C4-2B (cell line): ENCODE measurements at regions not wholly inside any gene's neighbourhood (a gene's known extent, or its start where the extent isn't known, plus 50 kb on each side); places are given as distances from the start of the nearest gene placed in this dataset.

Experiments
- H3K27ac ChIP-seq: fragments of 450-650 bp; 2 replicates; pipeline ENCODE4 v1.5.1; 2017
- ZFX ChIP-seq: fragments of 450-650 bp; IDR thresholded peaks from 2 replicates; pipeline ENCODE4 v1.6.1; 2017
- TF ChIP-seq, protein P1 (sequence below): fragments of 450-650 bp; conservative IDR thresholded peaks from 2 replicates; pipeline ENCODE4 v1.5.1; 2017; ENCODE audit warnings: mild to moderate bottlenecking

DNA sequence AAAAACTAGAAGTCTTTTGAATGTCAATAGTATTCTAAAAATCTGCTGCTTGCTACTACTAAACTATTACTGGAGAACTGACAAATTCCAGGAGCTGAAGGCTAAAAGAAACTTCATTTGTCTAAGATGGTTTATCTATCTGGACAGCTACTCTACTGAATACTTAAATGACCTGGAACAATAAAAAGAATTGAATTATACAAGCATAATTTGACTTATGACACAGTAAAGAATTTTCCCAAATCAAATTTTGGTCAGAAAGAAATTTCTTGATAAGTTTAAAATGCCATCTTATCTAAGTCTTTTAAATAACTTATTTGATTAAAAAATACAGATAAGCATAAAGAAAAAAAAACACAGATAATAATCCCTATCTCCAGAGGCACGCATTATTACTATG, 80.2 kb upstream of the ITGA4 start:
- no peak overlapping the region for H3K27ac ChIP-seq
- no peak for TF ChIP-seq ZFX
- TF ChIP-seq, protein P1, sequence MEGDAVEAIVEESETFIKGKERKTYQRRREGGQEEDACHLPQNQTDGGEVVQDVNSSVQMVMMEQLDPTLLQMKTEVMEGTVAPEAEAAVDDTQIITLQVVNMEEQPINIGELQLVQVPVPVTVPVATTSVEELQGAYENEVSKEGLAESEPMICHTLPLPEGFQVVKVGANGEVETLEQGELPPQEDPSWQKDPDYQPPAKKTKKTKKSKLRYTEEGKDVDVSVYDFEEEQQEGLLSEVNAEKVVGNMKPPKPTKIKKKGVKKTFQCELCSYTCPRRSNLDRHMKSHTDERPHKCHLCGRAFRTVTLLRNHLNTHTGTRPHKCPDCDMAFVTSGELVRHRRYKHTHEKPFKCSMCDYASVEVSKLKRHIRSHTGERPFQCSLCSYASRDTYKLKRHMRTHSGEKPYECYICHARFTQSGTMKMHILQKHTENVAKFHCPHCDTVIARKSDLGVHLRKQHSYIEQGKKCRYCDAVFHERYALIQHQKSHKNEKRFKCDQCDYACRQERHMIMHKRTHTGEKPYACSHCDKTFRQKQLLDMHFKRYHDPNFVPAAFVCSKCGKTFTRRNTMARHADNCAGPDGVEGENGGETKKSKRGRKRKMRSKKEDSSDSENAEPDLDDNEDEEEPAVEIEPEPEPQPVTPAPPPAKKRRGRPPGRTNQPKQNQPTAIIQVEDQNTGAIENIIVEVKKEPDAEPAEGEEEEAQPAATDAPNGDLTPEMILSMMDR: no peak

DNA sequence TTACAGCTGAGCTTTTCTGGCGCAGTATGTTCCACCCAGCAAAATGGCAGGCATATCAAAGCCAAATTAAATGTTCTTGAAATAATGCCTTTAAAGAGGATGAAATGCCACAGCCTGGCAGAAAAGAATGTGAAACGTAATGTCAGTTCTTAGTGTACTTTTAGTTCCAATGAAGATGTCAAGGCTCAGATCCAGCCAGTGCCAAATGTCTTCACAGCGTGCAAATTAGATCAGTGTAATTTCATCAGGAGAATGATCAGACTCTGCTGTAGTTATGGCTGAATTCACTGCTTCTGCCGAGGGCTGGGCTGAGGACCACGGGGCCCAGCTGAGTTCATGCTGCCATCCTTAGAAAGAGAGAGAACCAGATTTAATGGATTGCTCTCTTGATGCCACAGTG, 78.7 kb upstream of the ITGA4 start:
- no peak overlapping the region for H3K27ac ChIP-seq
- TF ChIP-seq ZFX: no peak
- TF ChIP-seq, protein P1: no peak

DNA sequence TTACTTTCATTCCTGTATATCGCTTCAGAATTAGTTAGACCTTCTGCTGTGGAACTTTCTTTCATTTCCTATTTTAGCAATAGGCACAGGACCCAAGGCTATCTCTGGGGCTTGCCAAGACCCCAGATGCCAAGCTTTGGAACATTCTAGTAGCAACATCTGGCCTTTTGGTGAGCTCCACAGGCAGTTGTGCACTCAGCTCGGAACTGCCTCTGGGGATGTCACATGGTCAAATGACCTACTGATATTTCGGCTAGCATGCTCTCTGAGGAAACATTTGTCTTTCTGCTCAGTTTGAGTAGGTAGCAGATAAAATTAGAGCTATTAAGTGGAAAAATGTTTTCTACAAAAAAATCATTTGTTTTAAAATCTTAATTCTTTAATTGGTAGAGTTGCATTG, 76.6 kb upstream of the ITGA4 start:
- TF ChIP-seq, protein P1: no peak
- TF ChIP-seq ZFX: no peak

DNA sequence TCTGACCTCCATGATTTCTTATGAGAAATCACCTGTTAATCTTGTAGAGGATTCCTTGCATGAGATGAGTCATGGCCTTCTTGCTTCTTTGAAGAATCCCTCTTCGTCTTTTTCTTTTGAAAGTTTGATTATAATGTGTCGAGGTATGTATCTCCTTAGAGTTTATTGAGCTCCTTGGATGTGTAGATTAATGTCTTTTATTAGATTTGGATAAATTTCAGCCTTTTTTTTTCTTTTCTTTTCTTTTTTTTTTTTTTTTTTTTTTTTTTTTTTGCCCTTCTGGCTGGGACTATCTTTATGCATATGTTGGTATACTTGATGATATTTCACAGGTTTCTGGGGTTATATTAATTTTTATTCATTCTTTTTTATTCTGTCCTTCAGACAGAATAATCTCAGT, 72.3 kb upstream of the ITGA4 start:
- TF ChIP-seq ZFX: no peak
- TF ChIP-seq, protein P1: no peak
- H3K27ac ChIP-seq: no peak overlapping the region

More for the DNA sequence above, 76.6 kb upstream of the ITGA4 start:
- H3K27ac ChIP-seq: no peak overlapping the region

DNA sequence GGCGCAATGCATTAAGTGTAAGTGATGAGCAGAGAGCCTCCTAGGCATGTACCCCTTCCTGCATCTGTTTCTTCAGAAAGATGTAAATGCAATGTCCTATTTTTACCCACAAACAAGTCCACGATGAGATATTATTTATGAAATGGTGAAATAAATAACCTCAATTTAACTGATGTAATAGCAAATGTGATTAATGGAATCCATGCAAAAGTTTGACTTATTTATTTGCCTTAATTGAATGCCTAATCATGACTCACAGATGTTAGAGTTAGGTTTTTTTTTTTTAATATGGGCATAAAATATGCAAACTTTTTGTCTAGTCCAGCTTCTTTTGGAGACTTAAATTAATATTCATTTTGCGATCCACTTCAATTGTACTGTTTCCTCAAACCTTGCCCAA, 67.7 kb upstream of the ITGA4 start:
- H3K27ac ChIP-seq: no peak overlapping the region
- TF ChIP-seq, protein P1: no peak
- TF ChIP-seq ZFX: no peak

DNA sequence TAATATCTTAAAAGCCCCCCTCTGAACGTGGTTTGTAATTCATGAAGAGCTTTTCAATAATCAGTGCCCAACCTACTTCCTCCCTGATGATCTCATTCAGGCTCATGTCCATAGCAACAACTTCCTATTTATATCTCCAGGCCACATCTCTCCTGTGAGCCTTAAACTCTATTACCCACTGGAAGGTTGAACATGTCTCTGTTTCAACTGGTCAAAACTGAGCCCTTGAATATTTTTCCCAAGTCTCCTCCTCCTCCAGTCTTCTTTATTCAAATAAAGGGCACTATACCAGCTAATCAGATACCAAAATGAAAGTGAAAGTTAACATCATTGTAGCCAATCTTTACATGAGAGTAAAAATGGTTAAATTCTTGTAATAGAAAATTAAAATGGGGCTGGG, 63.7 kb upstream of the ITGA4 start:
- TF ChIP-seq, protein P1: no peak
- no peak for TF ChIP-seq ZFX
- no peak overlapping the region for H3K27ac ChIP-seq

DNA sequence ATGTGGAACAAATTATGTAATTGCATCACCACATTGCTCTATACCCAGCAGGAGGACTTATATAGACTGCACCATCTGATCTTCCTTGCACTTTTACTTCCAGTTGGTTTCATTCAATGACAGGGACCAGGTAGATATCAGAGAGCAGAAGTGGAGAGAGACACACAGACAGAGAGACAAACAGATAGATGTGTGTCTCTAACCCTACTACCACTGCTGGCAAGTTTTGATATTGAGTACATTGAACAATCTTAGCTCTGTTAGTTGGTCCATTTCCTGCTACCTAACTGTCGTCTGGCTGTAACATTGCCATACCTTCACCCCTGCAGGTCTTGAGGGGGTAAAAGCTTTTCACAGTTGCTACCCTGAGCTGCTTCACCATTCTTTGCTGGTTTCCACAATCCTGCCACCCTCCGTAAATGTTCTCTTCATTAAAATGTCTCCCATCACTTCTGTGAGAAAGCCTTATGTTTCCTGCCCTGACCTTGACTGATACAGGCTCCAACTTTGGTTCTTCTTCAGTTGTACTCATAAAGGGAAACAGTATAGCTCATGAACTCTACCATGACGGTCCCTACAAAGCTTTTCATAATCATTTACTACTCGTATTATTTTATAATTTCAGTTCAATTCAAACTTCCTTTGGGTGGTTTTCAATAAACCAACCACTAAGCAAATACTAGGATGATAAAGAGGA, 62.3 kb upstream of the ITGA4 start:
- H3K27ac ChIP-seq: no peak overlapping the region
- TF ChIP-seq ZFX: no peak
- TF ChIP-seq, protein P1: no peak
